HEK293T (cell line): ENCODE measurements at regions not wholly inside any gene's neighbourhood (a gene's known extent, or its start where the extent isn't known, plus 50 kb on each side); places are given as distances from the start of the nearest gene placed in this dataset.

Experiments used
- CTCF ChIA-PET: fragments of 350-600 bp; formaldehyde crosslinking; extraction: SDS; loops from one replicate; lab custom pipeline; 2021; ENCODE audit warnings: antibody characterized with exemption, inconsistent platforms; lab: Yijun Ruan, JAX
- POLR2A ChIA-PET: fragments of 350-600 bp; formaldehyde crosslinking; extraction: SDS; loops from one replicate; lab custom pipeline; 2020; ENCODE audit warnings: antibody characterized with exemption, inconsistent platforms; lab: Yijun Ruan, JAX
- DNase-seq: peaks from one replicate; pipeline ENCODE4 v3.0.0; 2012; ENCODE audit warnings: mixed read lengths; ENCODE audit errors: extremely low spot score
- ARNT ChIP-seq: fragments of 450-650 bp; IDR thresholded peaks from 2 replicates; pipeline ENCODE4 v1.6.1; 2017; ENCODE audit warnings: mild to moderate bottlenecking
- BHLHE40 ChIP-seq: fragments of 450-650 bp; IDR thresholded peaks from 2 replicates; pipeline ENCODE4 v1.6.1; 2016; ENCODE audit warnings: mild to moderate bottlenecking, moderate library complexity, borderline replicate concordance
- CTBP1 ChIP-seq: fragments of 450-650 bp; IDR thresholded peaks from 2 replicates; pipeline ENCODE4 v1.6.1; 2016; ENCODE audit warnings: borderline replicate concordance
- ELF4 ChIP-seq: fragments of 450-650 bp; IDR thresholded peaks from 2 replicates; pipeline ENCODE4 v1.6.1; 2017; ENCODE audit warnings: antibody characterized with exemption
- FOXA1 ChIP-seq: fragments of 450-650 bp; IDR thresholded peaks from 2 replicates; pipeline ENCODE4 v1.6.1; 2016; ENCODE audit warnings: mild to moderate bottlenecking
- FOXK2 ChIP-seq: fragments of 450-650 bp; IDR thresholded peaks from 2 replicates; pipeline ENCODE4 v1.6.1; 2016; ENCODE audit warnings: mild to moderate bottlenecking
- FOXM1 ChIP-seq: fragments of 450-650 bp; IDR thresholded peaks from 2 replicates; pipeline ENCODE4 v1.6.1; 2017; ENCODE audit warnings: mild to moderate bottlenecking, borderline replicate concordance
- HDGF ChIP-seq: fragments of 450-650 bp; IDR thresholded peaks from 2 replicates; pipeline ENCODE4 v1.6.1; 2017; ENCODE audit warnings: antibody characterized with exemption, borderline replicate concordance
- L3MBTL2 ChIP-seq: fragments of 450-650 bp; conservative IDR thresholded peaks from 2 replicates; pipeline ENCODE4 v1.6.1; 2016; ENCODE audit warnings: mild to moderate bottlenecking
- LEF1 ChIP-seq: fragments of 450-650 bp; IDR thresholded peaks from 2 replicates; pipeline ENCODE4 v1.6.1; 2017; ENCODE audit warnings: mild to moderate bottlenecking, borderline replicate concordance
- NFRKB ChIP-seq: fragments of 450-650 bp; IDR thresholded peaks from 2 replicates; pipeline ENCODE4 v1.6.1; 2016; ENCODE audit warnings: mild to moderate bottlenecking, moderate library complexity
- PKNOX1 ChIP-seq: fragments of 450-650 bp; IDR thresholded peaks from 2 replicates; pipeline ENCODE4 v1.6.1; 2016
- SP1 ChIP-seq: fragments of 450-650 bp; IDR thresholded peaks from 2 replicates; pipeline ENCODE4 v1.6.1; 2017
- SUZ12 ChIP-seq: fragments of 450-650 bp; IDR thresholded peaks from 2 replicates; pipeline ENCODE4 v1.6.1; 2016; ENCODE audit warnings: mild to moderate bottlenecking
- TARDBP ChIP-seq: fragments of 450-650 bp; IDR thresholded peaks from 2 replicates; pipeline ENCODE4 v1.6.1; 2016
- ZNF384 ChIP-seq: fragments of 450-650 bp; IDR thresholded peaks from 2 replicates; pipeline ENCODE4 v1.6.1; 2016

DNA sequence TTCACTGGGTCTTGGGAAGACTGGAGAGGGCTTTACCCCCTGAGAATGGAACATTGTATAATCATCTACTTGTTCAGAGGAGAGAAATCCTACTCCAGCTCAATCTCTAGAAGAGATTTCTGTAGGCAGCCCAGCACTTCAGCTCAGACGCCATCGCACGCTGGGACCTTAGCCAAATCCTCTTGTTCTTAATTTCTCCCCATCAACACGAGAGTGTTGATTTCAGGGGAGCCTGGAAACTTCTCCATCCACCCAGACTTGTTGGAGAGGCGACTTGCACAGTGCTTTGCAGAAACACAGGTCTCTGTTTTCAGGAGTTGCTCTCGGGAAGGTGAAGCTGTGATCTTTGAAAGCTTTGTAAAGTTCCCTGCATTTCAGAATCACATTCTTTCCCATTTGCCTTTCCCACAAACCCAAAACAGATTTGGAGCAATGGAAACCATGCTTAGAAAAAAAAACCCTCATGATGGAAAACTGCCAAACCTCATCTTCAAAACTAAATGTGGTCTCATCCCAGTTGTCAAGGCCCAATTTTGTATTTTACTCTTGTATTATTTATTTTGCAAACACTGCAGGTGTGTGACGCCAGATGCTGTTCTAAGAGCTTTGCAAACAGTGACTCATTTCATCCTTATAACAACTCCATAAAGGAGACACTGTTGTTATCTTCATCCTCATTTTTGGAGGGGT is 60.9 kb downstream of the CALML3 start:
- POLR2A ChIA-PET, result no interaction called here

GRCh38 chr10:5587151-5588079 is 62.7 kb downstream of the CALML3 start:
- POLR2A ChIA-PET, result interaction anchor here (0.6 to 0.7 kb wide), 2 partner anchors 10 to 39 kb away, joined by 3 read pairs; no protein-coding TSS in a partner anchor
- DNase-seq, result no peak
- TF ChIP-seq CTBP1 (no peak), PKNOX1 (no peak), ELF4 (no peak), FOXA1 (no peak), TARDBP (no peak), BHLHE40 (no peak), FOXM1 (no peak), FOXK2 (no peak), ARNT (no peak), NFRKB (no peak), ZNF384 (no peak), SP1 (no peak), SUZ12 (no peak), L3MBTL2 (no peak), LEF1 (no peak)
- CTCF ChIA-PET, result no interaction called here

More for the DNA sequence above, 60.9 kb downstream of the CALML3 start:
- DNase-seq, result no peak
- no peak for TF ChIP-seq FOXK2
- TF ChIP-seq TARDBP, result no peak
- no peak for TF ChIP-seq SUZ12
- CTCF ChIA-PET, result interaction anchor here (1.0 kb wide), 1 partner anchor 37 kb away, joined by 3 read pairs; no protein-coding TSS in a partner anchor

- TF ChIP-seq FOXA1 (no peak), L3MBTL2 (no peak), PKNOX1 (no peak), LEF1 (no peak), NFRKB (no peak), SUZ12 (no peak), BHLHE40 (no peak), TARDBP (no peak)
- CTCF ChIA-PET, result no interaction called here
- DNase-seq, result no peak
- POLR2A ChIA-PET, result interaction anchor here (0.7 kb wide), 1 partner anchor 10 kb away, joined by 3 read pairs; no protein-coding TSS in a partner anchor
Measured at GRCh38 chr10:5588080-5588453, 63.3 kb downstream of the CALML3 start.

DNA sequence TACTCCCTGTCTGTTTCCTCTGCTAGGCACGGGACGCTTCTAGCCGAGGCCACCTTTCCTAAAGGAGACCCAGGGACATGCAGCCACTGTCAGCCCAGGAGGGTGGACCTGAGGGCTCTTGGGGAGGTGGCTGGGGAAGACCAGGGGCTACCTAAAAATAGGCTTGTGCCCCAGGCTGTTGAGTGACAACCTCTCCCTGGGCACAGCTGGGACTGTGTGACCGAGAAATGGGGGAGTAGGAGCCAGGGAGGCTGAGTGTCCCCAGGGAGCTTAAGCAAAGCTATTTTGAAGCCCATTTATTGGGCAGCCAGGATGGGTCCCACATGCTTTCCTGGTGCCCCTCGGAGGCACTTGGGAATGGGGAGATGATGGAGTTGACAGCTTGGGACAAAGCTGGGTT is 63.8 kb downstream of the CALML3 start:
- no peak for TF ChIP-seq HDGF
- TF ChIP-seq BHLHE40, result no peak
- TF ChIP-seq SP1, result no peak
- ChIA-PET POLR2A (no interaction called here), CTCF (no interaction called here)
- DNase-seq, result no peak
